ENCODE measurements at regions not wholly inside any gene's neighbourhood (a gene's known extent, or its start where the extent isn't known, plus 50 kb on each side); places are given as distances from the start of the nearest gene placed in this dataset.

DNA sequence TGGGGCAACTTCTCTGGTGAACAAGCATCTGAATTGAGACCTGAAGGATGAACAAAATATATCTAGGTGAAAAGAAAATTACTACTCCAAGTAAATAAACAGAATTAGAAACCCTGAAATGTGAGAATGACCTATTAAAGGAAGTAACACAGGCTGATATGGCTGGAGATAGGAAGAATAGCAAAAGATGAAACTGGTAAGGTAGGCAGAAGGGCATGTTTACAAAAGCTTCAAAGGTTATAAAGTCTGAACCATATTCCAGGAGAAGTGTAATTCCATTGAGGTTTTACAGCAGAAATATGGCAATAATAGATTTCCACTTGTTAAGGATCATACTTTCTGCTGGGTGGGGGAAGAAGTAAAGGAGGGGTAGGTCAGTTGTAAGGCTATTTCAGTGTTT, 452.0 kb downstream of the GBA3 start:
- DNase-seq (no peak), ATAC-seq (no peak)
- Histone ChIP-seq H3K36me3 (ENCODE audit: control insufficient read depth, insufficient read depth, low read length) (no peaks in the 10 kb centered on the region), H3K4me1 (ENCODE audit: control insufficient read depth, insufficient read depth, low read length) (no peaks in the 10 kb centered on the region), H3K4me3 (ENCODE audit: low read length) (no peak overlapping the region), H3K27me3 (ENCODE audit: control insufficient read depth, insufficient read depth, low read length) (no peaks in the 10 kb centered on the region), H3K9me3 (ENCODE audit: control insufficient read depth, insufficient read depth, low read length) (no peaks in the 10 kb centered on the region), H3K27ac (ENCODE audit: low read length) (no peak overlapping the region)
- Mint-ChIP-seq H3K4me3 (no peak overlapping the region), H3K27me3 (ENCODE audit: low read depth in 2 of 2) (no peaks in the 10 kb centered on the region), H3K36me3 (no peaks in the 10 kb centered on the region), H3K27ac (no peak overlapping the region), H3K4me1 (no peaks in the 10 kb centered on the region), H3K9me3 (peaks cover 4 to 7% of the 10 kb centered on the region in 2 donors)
- TF ChIP-seq, protein P1, sequence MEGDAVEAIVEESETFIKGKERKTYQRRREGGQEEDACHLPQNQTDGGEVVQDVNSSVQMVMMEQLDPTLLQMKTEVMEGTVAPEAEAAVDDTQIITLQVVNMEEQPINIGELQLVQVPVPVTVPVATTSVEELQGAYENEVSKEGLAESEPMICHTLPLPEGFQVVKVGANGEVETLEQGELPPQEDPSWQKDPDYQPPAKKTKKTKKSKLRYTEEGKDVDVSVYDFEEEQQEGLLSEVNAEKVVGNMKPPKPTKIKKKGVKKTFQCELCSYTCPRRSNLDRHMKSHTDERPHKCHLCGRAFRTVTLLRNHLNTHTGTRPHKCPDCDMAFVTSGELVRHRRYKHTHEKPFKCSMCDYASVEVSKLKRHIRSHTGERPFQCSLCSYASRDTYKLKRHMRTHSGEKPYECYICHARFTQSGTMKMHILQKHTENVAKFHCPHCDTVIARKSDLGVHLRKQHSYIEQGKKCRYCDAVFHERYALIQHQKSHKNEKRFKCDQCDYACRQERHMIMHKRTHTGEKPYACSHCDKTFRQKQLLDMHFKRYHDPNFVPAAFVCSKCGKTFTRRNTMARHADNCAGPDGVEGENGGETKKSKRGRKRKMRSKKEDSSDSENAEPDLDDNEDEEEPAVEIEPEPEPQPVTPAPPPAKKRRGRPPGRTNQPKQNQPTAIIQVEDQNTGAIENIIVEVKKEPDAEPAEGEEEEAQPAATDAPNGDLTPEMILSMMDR (IDR thresholded peaks at IDR 0.05), result no peak
- intact Hi-C loops (cut with micrococcal nuclease), result no loop called here

DNA sequence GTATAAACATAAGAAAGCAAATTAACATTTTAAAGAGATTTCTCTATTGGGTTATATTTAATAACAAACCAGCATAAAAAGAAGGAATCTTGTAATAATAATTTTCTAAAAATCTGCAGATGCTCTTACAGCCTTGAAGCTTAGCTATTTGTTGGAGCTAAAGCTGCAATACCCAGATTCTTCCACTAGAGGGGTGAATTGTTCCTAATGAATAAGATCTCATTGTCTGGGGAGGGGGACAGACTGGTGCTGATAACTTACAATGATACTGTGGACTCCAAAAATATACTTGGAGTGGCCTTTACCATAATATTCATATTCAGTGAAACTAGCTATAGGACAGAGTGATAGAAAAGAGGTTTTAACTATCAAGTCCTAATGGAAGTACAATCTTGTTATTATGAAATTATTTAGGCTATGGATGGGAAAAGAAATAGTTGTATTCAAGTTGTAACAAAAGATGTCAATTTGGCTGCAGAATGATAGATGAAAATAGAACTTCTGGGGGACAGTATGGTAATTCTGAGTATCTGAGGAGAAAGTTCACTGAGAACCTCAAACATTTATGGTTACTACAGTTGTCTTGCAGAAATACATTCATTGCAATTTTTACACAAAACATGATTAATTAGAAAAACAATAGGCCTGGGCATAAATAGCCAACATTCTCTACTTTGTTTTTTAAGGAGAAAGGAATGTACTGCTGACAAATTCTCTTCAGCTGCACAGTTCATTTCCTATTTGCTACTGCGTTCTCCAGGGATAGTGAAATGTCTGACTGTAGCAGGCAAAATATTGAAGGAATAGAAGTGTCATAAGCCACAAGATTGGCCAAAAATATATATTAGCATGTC, 443.3 kb downstream of the GBA3 start:
- TF ChIP-seq, protein P1 (IDR thresholded peaks at IDR 0.05), result peak; percentile 25
- H3K36me3 ChIP-seq (ENCODE audit: control insufficient read depth, insufficient read depth, low read length), result no peaks in the 10 kb centered on the region
- no peaks in the 10 kb centered on the region for H3K27me3 ChIP-seq (ENCODE audit: control insufficient read depth, insufficient read depth, low read length)
- ATAC-seq, result no peak
- Mint-ChIP-seq H3K4me1 (no peaks in the 10 kb centered on the region), H3K9me3 (no peaks in the 10 kb centered on the region), H3K27ac (no peak overlapping the region), H3K27me3 (ENCODE audit: low read depth in 2 of 2) (no peaks in the 10 kb centered on the region), H3K36me3 (no peaks in the 10 kb centered on the region), H3K4me3 (no peak overlapping the region)
- no peak overlapping the region for H3K4me3 ChIP-seq (ENCODE audit: low read length)
- WGBS (ENCODE audit: insufficient coverage), result no CpG with 5 or more reads among the region's 1 CpG
- no peak overlapping the region for H3K27ac ChIP-seq (ENCODE audit: low read length)
- intact Hi-C loops (cut with micrococcal nuclease), result no loop called here
- peaks cover 3% of the 10 kb centered on the region for H3K9me3 ChIP-seq (ENCODE audit: control insufficient read depth, insufficient read depth, low read length)
- peak in 1 of 2 donors; percentile 43 for DNase-seq
- H3K4me1 ChIP-seq (ENCODE audit: control insufficient read depth, insufficient read depth, low read length), result no peaks in the 10 kb centered on the region

DNA sequence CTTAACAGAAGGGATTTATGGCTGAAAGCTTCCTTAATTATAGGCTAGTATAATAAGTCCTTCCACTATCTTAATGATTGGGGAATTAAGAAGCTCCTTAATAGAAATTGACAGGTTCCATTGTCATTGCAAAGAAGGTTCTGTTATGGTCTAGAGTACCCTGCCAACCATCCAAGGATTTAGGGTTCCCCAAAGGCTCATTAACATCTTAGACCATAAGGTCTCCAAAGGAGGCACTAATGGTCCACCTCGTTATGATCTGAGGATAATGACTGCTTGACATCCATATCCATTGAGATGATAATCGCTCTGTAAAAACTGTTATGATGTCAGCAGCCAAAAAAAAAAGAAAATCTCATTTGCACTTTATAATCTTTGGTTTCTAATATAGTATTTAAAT, 441.6 kb downstream of the GBA3 start:
- TF ChIP-seq, protein P1 (IDR thresholded peaks at IDR 0.05), result no peak
- Mint-ChIP-seq H3K36me3 (no peaks in the 10 kb centered on the region), H3K27ac (no peak overlapping the region), H3K4me3 (no peak overlapping the region), H3K4me1 (no peaks in the 10 kb centered on the region), H3K27me3 (ENCODE audit: low read depth in 2 of 2) (no peaks in the 10 kb centered on the region), H3K9me3 (no peaks in the 10 kb centered on the region)
- peaks cover under 1% of the 10 kb centered on the region for H3K9me3 ChIP-seq (ENCODE audit: control insufficient read depth, insufficient read depth, low read length)
- H3K27me3 ChIP-seq (ENCODE audit: control insufficient read depth, insufficient read depth, low read length), result no peaks in the 10 kb centered on the region
- DNase-seq (no peak), ATAC-seq (no peak)
- no peak overlapping the region for H3K4me3 ChIP-seq (ENCODE audit: low read length)
- intact Hi-C loops (cut with micrococcal nuclease), result no loop called here
- H3K36me3 ChIP-seq (ENCODE audit: control insufficient read depth, insufficient read depth, low read length), result no peaks in the 10 kb centered on the region
- 83% methylated on average over 1 of the region's 2 CpGs for WGBS (ENCODE audit: insufficient coverage)
- no peak overlapping the region for H3K27ac ChIP-seq (ENCODE audit: low read length)
- H3K4me1 ChIP-seq (ENCODE audit: control insufficient read depth, insufficient read depth, low read length), result no peaks in the 10 kb centered on the region

DNA sequence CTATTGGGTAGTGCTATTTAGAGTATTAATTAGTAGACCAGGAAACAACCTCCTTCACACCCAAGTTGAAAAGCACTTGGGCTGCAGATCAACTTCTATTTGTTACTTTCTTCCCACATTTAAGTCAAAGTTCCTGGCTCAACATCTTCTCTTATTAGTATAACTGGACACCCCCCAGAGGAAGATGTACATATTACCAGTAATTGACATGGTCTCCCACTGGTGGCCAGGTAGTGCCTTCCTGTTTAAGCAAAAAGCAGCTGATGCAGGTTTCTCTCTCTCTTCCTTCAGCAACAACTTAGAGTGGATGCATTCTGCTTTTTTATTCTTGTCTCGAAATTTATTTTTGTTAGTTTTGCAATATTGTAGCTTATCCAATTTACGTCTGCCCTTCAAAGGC, 438.1 kb downstream of the GBA3 start:
- H3K4me3 Mint-ChIP-seq, result no peak overlapping the region
- TF ChIP-seq, protein P1 (IDR thresholded peaks at IDR 0.05), result no peak
- no peak overlapping the region for H3K27ac Mint-ChIP-seq
- Histone ChIP-seq H3K36me3 (ENCODE audit: control insufficient read depth, insufficient read depth, low read length) (no peaks in the 10 kb centered on the region), H3K4me1 (ENCODE audit: control insufficient read depth, insufficient read depth, low read length) (no peaks in the 10 kb centered on the region), H3K9me3 (ENCODE audit: control insufficient read depth, insufficient read depth, low read length) (no peaks in the 10 kb centered on the region), H3K27me3 (ENCODE audit: control insufficient read depth, insufficient read depth, low read length) (no peaks in the 10 kb centered on the region), H3K27ac (ENCODE audit: low read length) (no peak overlapping the region), H3K4me3 (ENCODE audit: low read length) (no peak overlapping the region)
- no peaks in the 10 kb centered on the region for H3K36me3 Mint-ChIP-seq
- H3K4me1 Mint-ChIP-seq, result no peaks in the 10 kb centered on the region
- intact Hi-C loops (cut with micrococcal nuclease), result no loop called here
- WGBS (ENCODE audit: insufficient coverage), result no CpG with 5 or more reads among the region's 2 CpGs
- ATAC-seq, result no peak
- no peak for DNase-seq
- peaks cover 3 to 5% of the 10 kb centered on the region in 2 donors for H3K9me3 Mint-ChIP-seq
- H3K27me3 Mint-ChIP-seq (ENCODE audit: low read depth in 2 of 2), result no peaks in the 10 kb centered on the region

Measured in natural killer cell (primary cell).